HG02943 (cell line): ENCODE measurements at regions not wholly inside any gene's neighbourhood (a gene's known extent, or its start where the extent isn't known, plus 50 kb on each side); places are given as distances from the start of the nearest gene placed in this dataset.
"Not testable (repeated sequence)": the region's sequence is repeated elsewhere in the genome, so short reads cannot be mapped to it uniquely, and the experiment has no call there.

Experiments
- ATAC-seq: cut with Tn5 transposase; IDR thresholded peaks from one replicate; pipeline ENCODE4 v1.9.1; 2021; ENCODE audit warnings: mild to moderate bottlenecking, low read depth, moderate library complexity; ENCODE audit not compliant: unreplicated experiment

DNA sequence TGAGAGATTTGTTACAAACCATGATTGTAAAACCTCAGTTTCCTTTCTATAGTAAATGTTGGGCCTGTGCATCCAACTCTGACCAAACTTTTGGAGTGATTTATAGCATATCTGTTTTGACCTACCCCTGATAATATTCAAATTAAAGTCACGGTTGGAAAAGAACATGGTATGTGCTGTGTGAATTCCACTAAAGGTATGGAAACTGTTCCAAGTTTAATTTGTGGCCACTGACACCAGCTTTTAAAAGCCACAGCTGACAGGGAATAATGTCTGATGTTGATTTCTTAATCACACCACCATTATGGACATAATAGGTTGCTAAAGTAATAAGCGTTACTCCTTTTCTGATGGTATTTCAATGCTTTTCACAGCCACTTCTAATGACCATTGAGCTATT lies 1215.9 kb downstream of the CDH8 start:
- ATAC-seq = no peak

DNA sequence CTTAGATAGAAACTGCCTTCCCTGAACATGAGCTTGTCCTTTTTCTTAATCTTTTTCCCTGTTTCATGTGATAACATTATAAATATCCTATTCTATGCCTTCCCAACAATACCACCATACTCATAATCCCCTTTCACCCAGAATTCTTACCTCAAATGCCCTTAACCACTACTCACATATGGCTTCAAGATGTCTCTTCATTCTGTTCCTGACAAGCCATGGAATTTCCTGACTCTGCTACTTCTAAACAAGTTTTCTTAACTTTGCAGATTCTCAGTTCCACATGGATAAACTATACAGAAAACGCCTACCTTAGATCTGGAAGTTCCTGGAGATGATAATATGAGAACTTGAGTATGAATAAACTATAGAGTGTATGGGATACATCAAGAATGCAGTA lies 1217.8 kb downstream of the CDH8 start:
- no peak for ATAC-seq

DNA sequence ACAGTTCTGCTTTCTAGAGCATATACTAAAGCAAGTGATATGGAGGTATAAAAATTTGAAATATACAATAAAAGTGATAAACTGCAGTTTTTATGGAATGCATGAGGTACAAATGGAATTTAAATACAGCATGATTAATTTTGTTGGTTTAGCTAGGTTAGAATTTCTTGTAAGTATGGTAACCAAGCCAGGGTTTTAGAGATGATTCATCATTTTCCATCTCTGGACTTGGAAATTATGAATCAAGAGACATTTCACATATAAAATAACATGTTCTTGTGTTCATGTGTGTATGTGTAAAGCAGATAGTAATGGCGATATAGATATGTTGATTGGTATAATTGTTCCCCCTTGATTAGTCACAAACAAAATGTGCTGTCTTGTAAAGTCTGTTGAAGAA lies 1219.8 kb downstream of the CDH8 start:
- ATAC-seq = no peak

DNA sequence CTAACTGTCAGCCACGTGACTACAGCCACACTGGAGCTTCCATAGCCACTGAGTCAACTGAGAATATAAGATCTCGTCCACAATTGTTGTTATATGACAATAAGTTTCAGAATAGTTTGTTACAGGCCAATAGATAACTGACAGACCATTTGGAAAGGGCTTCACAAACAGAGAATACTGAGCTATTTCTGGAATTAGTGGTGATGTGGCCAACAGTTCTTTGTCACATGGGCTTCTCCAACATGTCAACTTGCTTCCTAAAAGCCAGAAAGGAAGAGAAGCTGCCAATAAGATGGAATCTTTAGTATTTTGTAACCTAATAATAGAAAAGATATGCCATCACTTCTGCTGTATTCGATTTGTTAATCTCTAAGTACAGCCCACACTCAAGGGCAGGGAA lies 1220.4 kb downstream of the CDH8 start:
- no peak for ATAC-seq

DNA sequence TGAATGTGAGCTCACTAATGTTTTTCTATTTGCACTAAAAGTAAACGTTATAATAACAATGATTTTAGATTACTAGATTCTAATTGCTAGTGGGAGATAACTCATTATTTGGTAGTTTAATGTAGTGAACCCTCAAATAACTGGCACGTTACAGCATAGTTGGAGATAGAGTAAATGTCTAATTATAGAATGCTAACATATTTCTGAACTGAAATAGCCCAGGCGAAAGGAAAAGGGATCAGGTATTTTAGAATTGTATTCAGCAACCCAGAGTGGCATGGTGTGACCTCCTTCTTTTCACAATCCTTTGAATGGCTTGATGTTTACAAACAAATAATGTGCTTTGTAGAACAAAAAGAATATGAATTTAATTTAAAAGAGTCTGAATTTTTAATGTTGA lies 1221.2 kb downstream of the CDH8 start:
- ATAC-seq = no peak

DNA sequence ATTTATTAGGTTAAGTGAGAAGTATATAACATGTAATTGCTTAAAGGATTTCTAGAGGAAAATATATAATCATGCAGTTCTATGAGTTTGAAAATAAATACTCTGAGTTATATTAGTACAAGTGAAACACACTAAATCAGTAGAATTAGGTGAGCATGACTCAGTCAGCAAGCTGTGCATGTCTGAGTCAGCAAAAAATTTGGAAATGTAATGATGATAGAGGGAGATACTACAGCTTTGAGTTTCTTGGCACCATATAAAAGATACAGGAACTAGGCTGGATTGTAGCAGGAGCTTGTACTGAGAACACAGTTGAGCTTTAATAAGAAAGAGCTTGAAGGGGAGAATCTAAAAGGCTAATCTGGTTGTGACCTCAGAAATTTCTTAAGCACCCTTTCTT lies 1224.6 kb downstream of the CDH8 start:
- ATAC-seq = no peak

DNA sequence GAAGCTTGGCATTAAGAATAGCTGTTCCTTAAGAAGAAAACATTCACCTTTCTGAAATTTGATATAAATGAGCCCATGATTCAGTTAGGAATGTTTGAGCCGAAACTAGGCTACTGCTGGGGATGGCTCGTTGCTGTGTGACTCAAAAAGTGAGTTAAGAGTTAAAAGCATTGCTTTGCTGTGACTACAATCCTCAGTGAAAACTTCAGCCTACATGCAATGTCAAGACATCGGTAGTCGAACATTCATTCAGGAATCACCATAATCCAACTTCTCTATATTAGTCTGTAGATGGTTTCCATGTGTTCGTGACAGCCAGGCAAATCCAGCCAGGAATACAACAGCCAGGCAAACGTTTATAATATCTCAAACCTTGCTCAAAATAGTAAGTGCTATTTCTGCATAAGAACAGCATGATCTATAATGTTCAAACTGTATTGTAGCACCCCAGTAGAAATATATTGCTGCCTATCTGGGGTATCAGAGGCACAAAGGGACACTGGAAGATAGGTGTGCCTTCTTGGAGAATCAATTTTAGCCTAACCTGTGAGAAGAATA lies 1225.1 kb downstream of the CDH8 start:
- no peak for ATAC-seq

DNA sequence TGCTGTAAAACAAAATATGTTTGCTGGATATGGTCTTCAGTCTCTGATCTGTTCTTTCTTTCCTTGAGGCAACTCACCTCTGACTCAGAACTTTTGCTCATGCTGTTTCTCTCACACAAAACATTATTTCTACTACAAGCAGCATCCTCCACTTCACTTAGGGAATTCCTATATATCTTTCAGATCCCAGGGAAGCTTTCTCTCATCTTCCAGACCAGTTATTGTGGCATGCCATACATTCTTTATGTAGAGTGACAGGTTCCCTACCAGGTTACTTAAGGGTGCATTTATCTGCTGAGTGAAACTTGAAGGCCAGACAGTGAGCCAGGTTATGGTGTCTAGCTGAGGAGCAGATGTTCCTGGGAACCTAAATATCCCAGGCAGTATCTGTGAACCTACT lies 1226.0 kb downstream of the CDH8 start:
- no peak for ATAC-seq

DNA sequence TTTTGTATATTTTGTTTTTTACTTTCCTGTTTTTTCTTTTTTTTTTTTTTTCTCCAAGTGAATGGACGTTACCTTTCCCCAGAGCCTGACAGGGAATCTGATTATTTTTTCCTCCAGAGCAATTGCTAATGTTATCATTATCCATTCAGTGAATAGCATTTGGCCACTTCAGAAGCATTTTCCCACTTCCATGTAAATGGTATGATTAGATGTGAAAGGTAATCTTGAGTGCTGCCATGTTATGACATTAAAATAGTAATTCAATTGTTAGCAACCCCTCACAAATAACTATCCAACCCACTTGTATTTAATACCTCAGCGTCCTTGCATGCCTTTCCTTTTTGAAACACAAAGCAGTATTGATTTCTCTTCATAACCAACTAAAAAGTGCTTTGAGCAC lies 1243.8 kb downstream of the CDH8 start:
- ATAC-seq = no peak

DNA sequence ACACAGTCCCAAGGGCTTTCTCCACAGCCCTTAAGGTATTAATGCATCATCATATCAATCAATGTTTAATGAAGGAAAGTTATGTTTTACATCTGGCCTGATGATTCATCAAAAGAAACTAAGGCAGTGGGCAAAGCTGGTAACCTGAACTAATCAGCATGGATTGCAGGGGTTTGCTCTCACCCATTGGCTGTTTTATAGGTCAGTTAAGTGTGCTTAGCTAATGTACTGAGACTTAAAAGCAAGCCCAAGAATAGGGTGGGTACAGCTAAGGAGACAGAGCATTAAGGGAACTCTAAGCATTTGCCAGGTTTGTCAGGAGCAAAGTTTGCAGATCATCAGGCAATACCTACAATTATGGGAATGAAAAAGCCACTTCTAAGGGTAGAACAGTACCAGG lies 1247.6 kb downstream of the CDH8 start:
- no peak for ATAC-seq

DNA sequence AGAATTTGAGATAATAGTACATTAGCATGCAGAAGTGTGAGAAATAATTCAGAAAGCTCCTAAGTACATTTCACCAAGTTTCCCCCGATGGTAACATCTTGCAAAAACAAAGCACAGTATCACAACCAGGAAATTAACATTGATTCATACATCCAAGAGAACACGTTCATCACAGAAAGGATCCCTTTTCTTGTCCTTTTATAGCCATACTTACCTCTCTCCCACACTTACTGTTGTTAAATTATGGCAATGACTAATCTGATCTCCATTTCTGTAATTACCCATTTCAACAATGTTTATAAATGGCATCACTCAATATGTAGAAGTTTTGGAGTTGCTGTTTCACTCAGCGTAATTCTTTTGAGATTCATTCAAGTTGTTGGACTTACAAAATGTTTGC lies 1260.0 kb downstream of the CDH8 start:
- ATAC-seq = no peak

DNA sequence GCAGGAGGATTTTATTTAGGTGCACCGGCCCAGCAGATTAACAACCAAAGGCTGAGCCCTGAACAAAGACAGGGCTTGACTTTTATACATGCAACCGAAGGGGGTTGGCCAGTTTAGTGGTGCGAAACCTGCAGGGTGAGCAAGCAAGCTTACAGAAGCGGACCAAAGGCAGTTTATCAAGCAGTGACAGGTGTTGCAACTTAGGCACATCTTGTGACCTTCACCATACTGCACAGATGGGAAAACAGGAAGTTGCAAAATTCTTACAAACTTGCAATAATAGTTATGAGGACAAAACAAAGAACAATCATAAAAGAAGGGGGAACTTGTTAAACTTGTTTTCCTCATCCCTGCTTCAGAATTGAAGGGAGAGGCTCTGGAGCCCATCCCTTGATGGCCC lies 1265.1 kb downstream of the CDH8 start:
- ATAC-seq = no peak

DNA sequence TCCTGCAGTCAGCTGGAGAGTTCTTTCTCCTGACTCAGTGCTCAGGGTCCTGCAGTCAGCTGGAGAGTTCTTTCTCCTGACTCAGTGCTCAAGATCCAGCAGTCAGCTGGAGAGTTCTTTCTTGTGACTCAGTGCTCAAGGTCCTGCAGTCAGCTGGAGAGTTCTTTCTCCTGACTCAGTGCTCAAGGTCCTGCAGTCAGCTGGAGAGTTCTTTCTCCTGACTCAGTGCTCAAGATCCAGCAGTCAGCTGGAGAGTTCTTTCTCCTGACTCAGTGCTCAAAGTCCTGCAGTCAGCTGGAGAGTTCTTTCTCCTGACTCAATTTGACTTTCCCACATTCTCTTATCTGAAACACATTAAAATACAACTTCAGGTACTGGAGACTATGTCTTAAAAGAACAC lies 1265.9 kb downstream of the CDH8 start:
- ATAC-seq = not testable (repeated sequence)

DNA sequence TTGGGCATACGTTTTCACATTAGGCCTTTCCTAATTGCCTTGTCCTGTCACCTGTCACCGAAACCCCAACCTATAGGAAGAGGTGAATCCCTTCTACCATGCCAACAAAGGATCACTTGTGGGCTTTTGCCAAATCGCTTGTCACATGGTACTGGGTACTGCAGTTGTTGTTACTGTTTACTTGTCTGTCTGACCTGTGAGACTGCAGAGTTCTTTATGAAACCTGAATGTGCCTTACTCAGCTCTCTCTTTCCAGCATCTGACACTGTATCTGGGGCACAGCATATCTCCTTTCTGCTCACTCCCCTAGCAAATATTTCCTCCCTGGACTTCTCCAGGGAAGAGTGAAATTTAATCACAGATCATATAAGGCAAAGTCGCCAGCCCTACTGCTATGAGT lies 1272.4 kb downstream of the CDH8 start:
- ATAC-seq = no peak

DNA sequence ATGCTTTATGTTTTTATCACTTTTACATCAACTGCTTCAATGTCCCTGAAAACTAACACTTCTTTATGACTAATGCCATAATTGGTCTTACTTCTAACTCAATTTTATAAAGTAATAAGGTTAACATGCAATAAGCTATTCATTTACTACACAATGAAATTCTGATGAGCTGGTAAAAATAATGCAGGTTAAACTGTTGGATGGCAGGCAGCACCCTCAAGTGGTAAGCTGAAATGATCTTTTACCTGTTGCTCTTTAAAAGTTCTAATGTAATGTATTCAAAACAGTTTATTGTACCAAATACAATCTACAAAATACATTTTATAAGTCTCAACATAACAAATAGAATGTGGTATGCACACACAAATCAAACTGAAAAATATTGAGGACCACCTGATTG lies 1280.3 kb downstream of the CDH8 start:
- no peak for ATAC-seq

DNA sequence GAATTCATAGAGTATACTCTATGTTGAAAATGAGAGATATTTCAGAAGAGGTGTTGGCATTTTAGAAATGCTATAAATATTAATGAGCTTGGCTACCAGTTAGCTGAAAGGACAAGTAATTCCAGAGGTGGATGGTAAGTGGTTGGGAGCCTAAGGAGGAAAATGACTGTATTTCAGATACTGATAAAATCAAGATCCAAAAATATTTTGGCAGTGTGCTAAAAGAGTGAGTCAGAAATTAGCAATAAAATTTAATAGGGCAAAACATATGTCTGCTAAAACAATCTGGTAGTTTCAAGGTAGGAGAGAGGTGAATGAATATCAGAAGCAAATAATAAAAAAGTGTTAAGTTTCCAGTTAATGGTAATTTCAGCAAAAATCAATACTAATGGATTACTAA lies 1287.9 kb downstream of the CDH8 start:
- ATAC-seq = no peak

DNA sequence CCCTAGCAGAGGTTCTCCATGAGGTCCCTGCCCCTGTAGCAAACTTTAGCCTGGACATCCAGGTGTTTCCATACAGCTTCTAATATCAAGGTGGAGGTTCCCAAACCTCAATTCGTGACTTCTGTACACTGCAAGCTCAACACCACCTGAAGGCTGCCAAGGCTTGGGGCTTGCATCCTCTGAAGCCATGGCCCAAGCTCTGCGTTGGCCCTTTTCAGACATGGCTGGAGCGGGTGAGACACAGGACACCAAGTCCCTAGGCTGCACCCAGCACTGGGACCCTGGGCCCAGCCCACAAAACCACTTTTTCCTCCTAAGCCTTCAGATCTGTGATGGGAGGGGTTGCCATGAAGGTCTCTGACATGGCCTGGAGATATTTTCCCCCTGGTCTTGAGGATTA lies 1292.0 kb downstream of the CDH8 start:
- no peak for ATAC-seq

DNA sequence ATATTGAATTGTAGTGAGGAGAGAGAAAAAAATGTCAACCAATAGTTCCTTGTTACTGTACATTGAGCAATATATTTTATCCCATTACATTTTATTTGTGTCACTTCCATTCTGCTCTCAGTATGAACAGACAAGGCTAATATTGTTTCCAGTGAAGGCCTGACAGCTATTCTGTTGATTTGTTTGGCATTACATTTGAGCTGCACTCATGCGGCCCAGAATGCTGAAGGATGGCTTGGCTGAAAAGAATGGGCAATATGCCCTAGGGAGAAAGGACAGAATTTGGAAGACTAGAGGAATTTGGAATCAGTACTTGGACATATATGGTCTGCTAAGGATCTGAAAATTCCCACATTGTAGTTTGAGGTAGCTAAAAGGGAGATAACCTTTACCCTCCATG lies 1294.4 kb downstream of the CDH8 start:
- no peak for ATAC-seq

DNA sequence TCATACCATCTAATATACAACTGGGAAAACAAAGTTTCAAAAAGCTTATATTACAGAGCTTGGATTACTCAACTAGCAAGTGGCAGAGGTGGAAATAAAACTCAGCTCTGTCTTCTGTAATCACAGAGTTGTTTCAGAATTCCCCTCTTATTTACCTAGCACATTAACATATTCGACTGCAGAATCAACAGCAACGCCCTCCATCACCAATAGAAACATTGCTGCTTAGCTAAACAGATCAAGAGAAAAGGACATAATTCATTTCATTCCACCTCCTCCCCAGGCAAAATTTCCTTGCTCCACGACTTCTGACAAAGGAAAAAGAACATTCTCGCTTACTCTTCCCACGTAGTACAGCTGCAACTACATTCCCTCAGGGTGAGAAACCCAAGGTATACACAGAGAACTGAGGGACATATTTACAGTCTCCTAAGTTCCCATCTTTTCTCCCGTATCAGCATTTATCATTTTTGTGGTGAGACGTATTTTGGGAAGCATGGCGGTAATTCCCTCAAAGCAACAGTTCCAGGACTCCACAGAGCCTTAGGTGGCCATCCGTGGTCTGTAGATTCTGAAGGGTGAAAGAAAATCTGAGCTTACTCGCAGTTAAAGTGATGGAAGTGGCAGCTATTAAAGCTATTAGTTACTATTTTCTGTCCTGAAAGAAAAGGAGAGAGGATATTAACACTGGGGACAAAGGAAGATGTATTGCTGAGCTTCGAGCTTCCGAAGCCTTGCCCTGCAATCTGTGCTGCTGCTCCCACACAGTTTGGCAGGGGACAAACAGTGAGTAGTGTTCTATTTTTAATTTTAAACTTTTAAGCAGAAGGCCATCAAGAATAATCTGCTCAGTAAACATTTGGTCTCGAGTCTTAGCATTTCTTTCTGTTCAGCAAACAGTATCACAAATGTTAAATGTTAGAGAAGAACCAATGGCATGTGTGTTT lies 1296.2 kb downstream of the CDH8 start:
- no peak for ATAC-seq

DNA sequence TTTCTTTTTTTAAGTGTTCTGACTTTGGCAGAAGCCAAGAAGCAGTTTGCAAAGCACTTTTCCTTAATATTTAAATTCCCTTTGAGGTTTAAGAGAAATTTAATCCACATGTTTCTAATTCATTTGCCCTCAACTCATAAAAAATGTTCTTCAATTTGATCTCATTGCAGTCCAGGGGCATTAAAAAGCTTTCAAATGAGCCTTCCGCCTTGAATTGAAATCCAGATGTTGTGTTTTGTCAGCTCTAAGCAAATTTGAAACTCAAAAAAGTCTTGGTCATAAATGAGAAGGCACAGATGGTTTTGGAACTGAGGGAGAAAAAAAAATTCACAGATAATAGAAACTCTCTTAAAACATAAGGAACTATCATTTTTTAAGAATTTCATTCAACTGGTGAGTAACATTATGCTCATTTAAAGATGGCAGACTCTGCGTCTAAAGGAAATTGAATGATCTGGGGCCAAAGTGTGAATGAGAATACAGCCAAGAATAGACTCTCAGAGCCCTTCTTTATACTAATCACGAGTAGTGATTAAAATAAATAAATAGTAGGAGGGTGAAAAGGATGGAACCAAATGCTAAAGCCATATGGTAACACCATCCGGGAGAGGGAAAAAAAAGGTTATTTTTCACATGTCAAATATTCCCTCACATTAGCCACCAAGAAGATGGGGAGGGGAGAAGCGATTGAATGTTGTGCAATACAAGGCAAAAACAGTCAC lies 1304.7 kb downstream of the CDH8 start:
- no peak for ATAC-seq

DNA sequence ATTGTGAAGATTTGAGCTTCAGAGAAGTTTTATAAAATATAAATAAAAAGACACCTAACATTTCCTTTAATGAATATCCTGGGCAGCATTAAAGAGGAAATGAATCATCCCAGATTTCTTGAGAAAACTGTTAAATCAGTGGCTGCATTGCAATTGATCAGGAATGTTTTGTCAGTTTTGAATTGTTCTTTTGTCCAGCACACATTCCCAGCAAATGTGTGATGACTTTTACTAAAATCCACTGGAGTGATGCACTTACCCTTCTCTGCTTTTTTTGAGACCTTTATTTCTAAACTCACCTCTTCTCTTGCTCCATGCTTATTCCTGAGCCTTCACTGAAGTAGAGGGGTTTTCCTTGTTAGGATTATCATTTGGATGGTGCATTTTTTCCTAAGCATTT lies 1307.2 kb downstream of the CDH8 start:
- no peak for ATAC-seq

DNA sequence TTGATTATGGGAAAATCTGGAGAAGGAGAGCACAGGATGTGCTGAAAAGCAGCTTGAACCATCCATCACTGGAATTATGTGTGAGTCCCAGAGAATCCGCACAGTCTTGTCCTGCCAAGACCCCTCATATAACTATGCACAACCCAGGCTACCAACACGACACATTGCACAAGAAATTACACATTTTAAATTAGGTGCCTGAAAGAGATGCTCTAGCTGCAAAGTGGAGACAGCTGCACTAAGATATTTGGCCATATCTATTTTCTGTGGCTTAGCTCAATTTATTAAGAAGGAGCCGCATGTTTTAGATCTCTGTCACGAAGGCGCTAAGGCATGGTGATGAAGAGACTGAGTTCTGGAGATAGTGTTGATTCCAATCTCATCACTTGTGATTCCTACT lies 1308.4 kb downstream of the CDH8 start:
- no peak for ATAC-seq
